ENCODE measurements at regions not wholly inside any gene's neighbourhood (a gene's known extent, or its start where the extent isn't known, plus 50 kb on each side); places are given as distances from the start of the nearest gene placed in this dataset.

GRCh38 chr21:24208562-24209260 lies 1398.6 kb downstream of the MRPL39 start:
- no peak for TF ChIP-seq ZBTB8A (tag by site-specific recombination; IDR thresholded peaks at IDR 0.05)
- no peak for TF ChIP-seq REST (tag by site-specific recombination; IDR thresholded peaks at IDR 0.05)
- TF ChIP-seq, protein P1, sequence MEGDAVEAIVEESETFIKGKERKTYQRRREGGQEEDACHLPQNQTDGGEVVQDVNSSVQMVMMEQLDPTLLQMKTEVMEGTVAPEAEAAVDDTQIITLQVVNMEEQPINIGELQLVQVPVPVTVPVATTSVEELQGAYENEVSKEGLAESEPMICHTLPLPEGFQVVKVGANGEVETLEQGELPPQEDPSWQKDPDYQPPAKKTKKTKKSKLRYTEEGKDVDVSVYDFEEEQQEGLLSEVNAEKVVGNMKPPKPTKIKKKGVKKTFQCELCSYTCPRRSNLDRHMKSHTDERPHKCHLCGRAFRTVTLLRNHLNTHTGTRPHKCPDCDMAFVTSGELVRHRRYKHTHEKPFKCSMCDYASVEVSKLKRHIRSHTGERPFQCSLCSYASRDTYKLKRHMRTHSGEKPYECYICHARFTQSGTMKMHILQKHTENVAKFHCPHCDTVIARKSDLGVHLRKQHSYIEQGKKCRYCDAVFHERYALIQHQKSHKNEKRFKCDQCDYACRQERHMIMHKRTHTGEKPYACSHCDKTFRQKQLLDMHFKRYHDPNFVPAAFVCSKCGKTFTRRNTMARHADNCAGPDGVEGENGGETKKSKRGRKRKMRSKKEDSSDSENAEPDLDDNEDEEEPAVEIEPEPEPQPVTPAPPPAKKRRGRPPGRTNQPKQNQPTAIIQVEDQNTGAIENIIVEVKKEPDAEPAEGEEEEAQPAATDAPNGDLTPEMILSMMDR (tag by site-specific recombination; IDR thresholded peaks at IDR 0.05), result no peak
- TF ChIP-seq ZNF311 (tag by site-specific recombination; IDR thresholded peaks at IDR 0.05; ENCODE audit: borderline replicate concordance), result no peak
- no peak for TF ChIP-seq ZSCAN18 (tag by site-specific recombination; IDR thresholded peaks at IDR 0.05)
- no peak for TF ChIP-seq ZNF23 (tag by site-specific recombination; IDR thresholded peaks at IDR 0.05; ENCODE audit: borderline replicate concordance)
- no peak for TF ChIP-seq ZFP41 (tag by site-specific recombination; IDR thresholded peaks at IDR 0.05; ENCODE audit: borderline replicate concordance)
- no peak for TF ChIP-seq YY1 (tag by site-specific recombination; IDR thresholded peaks at IDR 0.05)
- TF ChIP-seq ZBTB10 (tag by site-specific recombination; IDR thresholded peaks at IDR 0.05), result no peak
- TF ChIP-seq KLF16 (tag by site-specific recombination; IDR thresholded peaks at IDR 0.05), result no peak
- no peak for TF ChIP-seq ZNF513 (tag by site-specific recombination; IDR thresholded peaks at IDR 0.05)
- TF ChIP-seq ZNF391 (tag by site-specific recombination; IDR thresholded peaks at IDR 0.05; ENCODE audit: borderline replicate concordance, low read depth), result no peak
- no peak for TF ChIP-seq ZNF10 (tag by site-specific recombination; IDR thresholded peaks at IDR 0.05)
- TF ChIP-seq ZBTB48 (tag by site-specific recombination; IDR thresholded peaks at IDR 0.05), result no peak

Measured in HEK293 (cell line).